Gastrocnemius medialis (tissue), 4 donors: ENCODE measurements at regions not wholly inside any gene's neighbourhood (a gene's known extent, or its start where the extent isn't known, plus 50 kb on each side); places are given as distances from the start of the nearest gene placed in this dataset.

Source experiments
- POLR2A ChIP-seq, 2 donors: fragments of 450-650 bp; IDR thresholded peaks; one replicate each; pipeline ENCODE4 v1.6.1; 2017; ENCODE audit warnings: antibody characterized with exemption in 2 of 2, mild to moderate bottlenecking in 2 of 2, moderate library complexity in 2 of 2
- TF ChIP-seq, protein P1 (sequence below), 5 experiments: fragments of 450-650 bp in 3 of 5; fragments of 200-600 bp in 2 of 5; sonication (generic) in 2 of 5; IDR thresholded peaks in 4 of 5; conservative IDR thresholded peaks in 1 of 5; 1 replicate in 4 of 5; 2 replicates in 1 of 5; pipeline ENCODE4 v1.5.1; 2016 to 2019; ENCODE audit warnings: antibody characterized with exemption in 5 of 5, mild to moderate bottlenecking in 3 of 5, moderate library complexity in 3 of 5

DNA sequence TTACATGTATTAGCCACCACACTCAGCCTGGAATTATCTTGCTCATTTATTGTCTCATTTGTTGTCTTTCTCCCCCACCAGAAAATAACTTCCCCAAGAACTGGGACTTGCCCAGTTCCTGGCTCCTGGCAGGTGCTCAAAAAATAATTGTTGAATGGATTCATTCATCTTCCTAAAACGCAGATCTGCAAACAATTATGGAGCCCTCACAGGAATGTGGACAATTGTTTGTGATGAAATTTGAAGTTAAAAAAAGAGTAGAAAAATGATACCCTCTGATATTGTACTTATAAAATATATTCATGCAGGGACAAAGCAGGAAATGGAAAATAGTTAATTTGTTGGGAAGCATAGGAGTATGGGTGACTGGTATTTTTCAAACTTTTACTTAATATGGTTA, 60.7 kb upstream of the MAP1LC3B2 start:
- TF ChIP-seq, protein P1, sequence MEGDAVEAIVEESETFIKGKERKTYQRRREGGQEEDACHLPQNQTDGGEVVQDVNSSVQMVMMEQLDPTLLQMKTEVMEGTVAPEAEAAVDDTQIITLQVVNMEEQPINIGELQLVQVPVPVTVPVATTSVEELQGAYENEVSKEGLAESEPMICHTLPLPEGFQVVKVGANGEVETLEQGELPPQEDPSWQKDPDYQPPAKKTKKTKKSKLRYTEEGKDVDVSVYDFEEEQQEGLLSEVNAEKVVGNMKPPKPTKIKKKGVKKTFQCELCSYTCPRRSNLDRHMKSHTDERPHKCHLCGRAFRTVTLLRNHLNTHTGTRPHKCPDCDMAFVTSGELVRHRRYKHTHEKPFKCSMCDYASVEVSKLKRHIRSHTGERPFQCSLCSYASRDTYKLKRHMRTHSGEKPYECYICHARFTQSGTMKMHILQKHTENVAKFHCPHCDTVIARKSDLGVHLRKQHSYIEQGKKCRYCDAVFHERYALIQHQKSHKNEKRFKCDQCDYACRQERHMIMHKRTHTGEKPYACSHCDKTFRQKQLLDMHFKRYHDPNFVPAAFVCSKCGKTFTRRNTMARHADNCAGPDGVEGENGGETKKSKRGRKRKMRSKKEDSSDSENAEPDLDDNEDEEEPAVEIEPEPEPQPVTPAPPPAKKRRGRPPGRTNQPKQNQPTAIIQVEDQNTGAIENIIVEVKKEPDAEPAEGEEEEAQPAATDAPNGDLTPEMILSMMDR (IDR thresholded peaks at IDR 0.05 in 4 of 5, conservative IDR thresholded peaks at IDR 0.05 in 1 of 5): no peak
- TF ChIP-seq POLR2A (IDR thresholded peaks at IDR 0.05): no peak
